HG03066 (cell line): ENCODE measurements at regions not wholly inside any gene's neighbourhood (a gene's known extent, or its start where the extent isn't known, plus 50 kb on each side); places are given as distances from the start of the nearest gene placed in this dataset.

ENCODE experiments used
- ATAC-seq: cut with Tn5 transposase; IDR thresholded peaks from one replicate; pipeline ENCODE4 v1.9.1; 2021; ENCODE audit warnings: low read depth; ENCODE audit not compliant: unreplicated experiment

- ATAC-seq = no peak
These were observed 95.6 kb downstream of the C16orf95 start for GRCh38 chr16:87221633-87222032.

GRCh38 chr16:87222335-87222734 lies 94.9 kb downstream of the C16orf95 start:
- ATAC-seq = no peak

GRCh38 chr16:87223656-87224248 lies 93.4 kb downstream of the C16orf95 start:
- no peak for ATAC-seq

- ATAC-seq = no peak
These were observed 90.3 kb downstream of the C16orf95 start for GRCh38 chr16:87226926-87227295.

GRCh38 chr16:87227296-87227951 lies 89.8 kb downstream of the C16orf95 start:
- ATAC-seq = no peak

GRCh38 chr16:87228363-87228762 lies 88.8 kb downstream of the C16orf95 start:
- ATAC-seq = no peak

- no peak for ATAC-seq
These were observed 87.7 kb downstream of the C16orf95 start for GRCh38 chr16:87229230-87230188.

GRCh38 chr16:87230571-87230970 lies 86.6 kb downstream of the C16orf95 start:
- ATAC-seq = no peak

GRCh38 chr16:87231295-87231694 lies 85.9 kb downstream of the C16orf95 start:
- ATAC-seq = no peak

GRCh38 chr16:87231911-87232310 lies 85.3 kb downstream of the C16orf95 start:
- ATAC-seq = no peak

- no peak for ATAC-seq
These were observed 83.3 kb downstream of the C16orf95 start for GRCh38 chr16:87233928-87234327.

- ATAC-seq = no peak
These were observed 82.6 kb downstream of the C16orf95 start for GRCh38 chr16:87234601-87235000.

GRCh38 chr16:87235810-87236515 lies 81.2 kb downstream of the C16orf95 start:
- no peak for ATAC-seq

GRCh38 chr16:87236516-87237115 lies 80.6 kb downstream of the C16orf95 start:
- no peak for ATAC-seq

- ATAC-seq = no peak
These were observed 78.9 kb downstream of the C16orf95 start for GRCh38 chr16:87238361-87238715.

GRCh38 chr16:87239545-87239944 lies 77.6 kb downstream of the C16orf95 start:
- no peak for ATAC-seq

- ATAC-seq = no peak
These were observed 76.7 kb downstream of the C16orf95 start for GRCh38 chr16:87240211-87241136.

GRCh38 chr16:87241137-87241771 lies 75.9 kb downstream of the C16orf95 start:
- ATAC-seq = no peak

GRCh38 chr16:87243478-87243877 lies 73.7 kb downstream of the C16orf95 start:
- no peak for ATAC-seq
